ENCODE measurements at regions not wholly inside any gene's neighbourhood (a gene's known extent, or its start where the extent isn't known, plus 50 kb on each side); places are given as distances from the start of the nearest gene placed in this dataset.

DNA sequence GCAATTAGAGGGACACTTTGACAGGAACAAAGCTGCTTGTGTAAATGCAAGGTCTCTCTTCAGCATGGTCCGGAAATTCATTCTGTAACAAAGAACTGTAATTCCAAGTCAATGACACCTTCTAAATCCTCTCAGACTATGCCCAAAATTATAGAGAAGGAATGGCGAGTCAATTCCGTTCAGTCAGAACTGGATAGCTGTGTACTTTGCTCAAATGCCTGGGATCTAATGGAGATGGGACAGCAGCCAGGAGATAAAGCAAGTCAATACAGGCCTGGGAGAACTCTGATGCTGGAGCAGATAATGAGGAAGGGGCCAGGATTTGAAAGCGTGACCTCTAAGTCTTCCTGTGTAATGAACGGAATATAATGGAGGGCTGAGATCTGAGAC is 96.4 kb upstream of the SPRY4 start:
- H3K4me3 Mint-ChIP-seq = peak overlapping the region; percentile 5
- no peaks in the 10 kb centered on the region for H3K36me3 Mint-ChIP-seq (ENCODE audit: low read depth)
- ATAC-seq (ENCODE audit: low read depth) (no peak), DNase-seq (no peak)
- H3K4me1 Mint-ChIP-seq = peaks cover 46% of the 10 kb centered on the region
- peaks cover 3% of the 10 kb centered on the region for H3K27me3 Mint-ChIP-seq
- ChIA-PET POLR2A (no interaction called here), CTCF (no interaction called here)
- TF ChIP-seq, protein P1, sequence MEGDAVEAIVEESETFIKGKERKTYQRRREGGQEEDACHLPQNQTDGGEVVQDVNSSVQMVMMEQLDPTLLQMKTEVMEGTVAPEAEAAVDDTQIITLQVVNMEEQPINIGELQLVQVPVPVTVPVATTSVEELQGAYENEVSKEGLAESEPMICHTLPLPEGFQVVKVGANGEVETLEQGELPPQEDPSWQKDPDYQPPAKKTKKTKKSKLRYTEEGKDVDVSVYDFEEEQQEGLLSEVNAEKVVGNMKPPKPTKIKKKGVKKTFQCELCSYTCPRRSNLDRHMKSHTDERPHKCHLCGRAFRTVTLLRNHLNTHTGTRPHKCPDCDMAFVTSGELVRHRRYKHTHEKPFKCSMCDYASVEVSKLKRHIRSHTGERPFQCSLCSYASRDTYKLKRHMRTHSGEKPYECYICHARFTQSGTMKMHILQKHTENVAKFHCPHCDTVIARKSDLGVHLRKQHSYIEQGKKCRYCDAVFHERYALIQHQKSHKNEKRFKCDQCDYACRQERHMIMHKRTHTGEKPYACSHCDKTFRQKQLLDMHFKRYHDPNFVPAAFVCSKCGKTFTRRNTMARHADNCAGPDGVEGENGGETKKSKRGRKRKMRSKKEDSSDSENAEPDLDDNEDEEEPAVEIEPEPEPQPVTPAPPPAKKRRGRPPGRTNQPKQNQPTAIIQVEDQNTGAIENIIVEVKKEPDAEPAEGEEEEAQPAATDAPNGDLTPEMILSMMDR (IDR thresholded peaks at IDR 0.05) = no peak
- no peak overlapping the region for H3K27ac Mint-ChIP-seq
- H3K9me3 Mint-ChIP-seq = no peaks in the 10 kb centered on the region
- intact Hi-C loops (cut with micrococcal nuclease) = no loop called here

DNA sequence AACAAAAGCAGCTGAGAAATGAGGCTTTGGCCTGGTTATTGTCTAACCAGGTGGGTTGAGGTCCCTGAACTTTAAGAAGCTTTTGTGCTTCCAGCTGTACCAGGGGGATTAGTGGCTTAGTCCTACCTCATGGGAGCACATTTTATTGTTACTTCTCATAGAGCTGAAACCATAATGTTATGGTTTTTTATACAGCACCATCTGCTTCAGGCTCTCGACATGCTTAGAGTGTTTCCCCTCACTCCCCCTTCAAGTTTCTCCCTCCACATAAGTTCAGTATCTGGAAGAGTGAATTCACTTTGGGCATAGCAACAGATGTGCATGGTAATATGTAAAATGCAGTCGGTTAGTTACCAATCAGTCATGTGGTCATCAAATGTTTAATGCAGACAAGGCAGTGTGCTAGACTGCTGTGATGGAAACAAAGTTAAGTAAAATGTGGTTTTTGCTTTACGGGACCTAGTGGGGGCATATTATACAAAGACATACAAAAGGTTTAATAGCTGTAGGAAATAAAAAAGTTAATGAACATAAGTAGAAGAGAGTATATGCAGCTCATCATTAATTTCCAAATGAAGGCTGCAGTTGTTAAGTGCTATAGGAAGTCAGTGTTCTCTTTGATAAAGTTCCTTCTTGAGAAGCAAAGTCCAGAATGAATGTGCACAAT is 95.9 kb upstream of the SPRY4 start:
- no peaks in the 10 kb centered on the region for H3K9me3 Mint-ChIP-seq
- POLR2A ChIA-PET = interaction anchor here (0.6 to 1.6 kb wide), 5 partner anchors 12 to 149 kb away, joined by 3 to 10 read pairs (median 4); partner anchors contain the start of gene SPRY4
- peak overlapping the region; percentile 5 for H3K4me3 Mint-ChIP-seq
- peaks cover 43% of the 10 kb centered on the region for H3K4me1 Mint-ChIP-seq
- intact Hi-C loops (cut with micrococcal nuclease) = no loop called here
- no peaks in the 10 kb centered on the region for H3K36me3 Mint-ChIP-seq (ENCODE audit: low read depth)
- no peak overlapping the region for H3K27ac Mint-ChIP-seq
- ATAC-seq (ENCODE audit: low read depth) (no peak), DNase-seq (no peak)
- H3K27me3 Mint-ChIP-seq = peaks cover 3% of the 10 kb centered on the region
- TF ChIP-seq, protein P1 (IDR thresholded peaks at IDR 0.05) = no peak
- CTCF ChIA-PET = interaction anchor here (0.8 kb wide), 1 partner anchor 12 kb away, joined by 3 read pairs; no protein-coding TSS in a partner anchor

GRCh38 chr5:142412581-142412980 is 87.8 kb upstream of the SPRY4 start:
- H3K36me3 Mint-ChIP-seq (ENCODE audit: low read depth) = no peaks in the 10 kb centered on the region
- ChIA-PET CTCF (no interaction called here), POLR2A (no interaction called here)
- DNase-seq = no peak
- H3K4me3 Mint-ChIP-seq = no peak overlapping the region
- no peaks in the 10 kb centered on the region for H3K27me3 Mint-ChIP-seq
- no peaks in the 10 kb centered on the region for H3K9me3 Mint-ChIP-seq
- H3K4me1 Mint-ChIP-seq = peaks cover 4% of the 10 kb centered on the region
- TF ChIP-seq, protein P1 (IDR thresholded peaks at IDR 0.05) = no peak
- intact Hi-C loops (cut with micrococcal nuclease) = no loop called here
- no peak overlapping the region for H3K27ac Mint-ChIP-seq
- ATAC-seq (ENCODE audit: low read depth) = no peak

- DNase-seq (no peak), ATAC-seq (ENCODE audit: low read depth) (no peak)
- no peaks in the 10 kb centered on the region for H3K36me3 Mint-ChIP-seq (ENCODE audit: low read depth)
- TF ChIP-seq, protein P1 (IDR thresholded peaks at IDR 0.05) = no peak
- ChIA-PET POLR2A (no interaction called here), CTCF (no interaction called here)
- H3K27ac Mint-ChIP-seq = no peak overlapping the region
- intact Hi-C loops (cut with micrococcal nuclease) = no loop called here
- no peak overlapping the region for H3K4me3 Mint-ChIP-seq
- no peaks in the 10 kb centered on the region for H3K27me3 Mint-ChIP-seq
- H3K4me1 Mint-ChIP-seq = peaks cover 4% of the 10 kb centered on the region
- no peaks in the 10 kb centered on the region for H3K9me3 Mint-ChIP-seq
These were observed 87.0 kb upstream of the SPRY4 start for GRCh38 chr5:142411656-142412425.

DNA sequence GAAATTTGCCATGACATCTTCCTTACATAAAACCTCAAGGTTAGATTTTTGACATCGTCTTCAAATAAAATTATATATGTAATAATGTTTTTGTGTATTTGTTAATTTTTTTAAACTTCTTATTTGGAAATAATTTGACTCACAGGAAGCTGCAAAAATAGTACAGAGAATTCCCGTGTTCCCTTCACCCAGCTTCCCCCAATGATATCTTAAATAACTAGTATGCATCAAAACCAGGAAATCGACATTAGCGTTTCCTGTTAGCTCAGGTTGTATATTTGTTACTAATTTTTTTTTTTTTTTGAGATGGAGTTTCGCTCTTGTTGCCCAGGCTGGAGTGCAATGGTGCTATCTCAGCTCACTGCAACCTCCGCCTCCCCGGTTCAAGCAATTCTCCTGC is 86.3 kb upstream of the SPRY4 start:
- TF ChIP-seq, protein P1 (IDR thresholded peaks at IDR 0.05) = no peak
- intact Hi-C loops (cut with micrococcal nuclease) = no loop called here
- no peaks in the 10 kb centered on the region for H3K9me3 Mint-ChIP-seq
- ATAC-seq (ENCODE audit: low read depth) (no peak), DNase-seq (no peak)
- no peak overlapping the region for H3K27ac Mint-ChIP-seq
- H3K36me3 Mint-ChIP-seq (ENCODE audit: low read depth) = no peaks in the 10 kb centered on the region
- H3K27me3 Mint-ChIP-seq = peaks cover 2% of the 10 kb centered on the region
- peaks cover 4% of the 10 kb centered on the region for H3K4me1 Mint-ChIP-seq
- POLR2A ChIA-PET = interaction anchor here (0.6 kb wide), 1 partner anchor 747 kb away, joined by 3 read pairs; no protein-coding TSS in a partner anchor
- H3K4me3 Mint-ChIP-seq = no peak overlapping the region
- CTCF ChIA-PET = no interaction called here

Data from activated B cell treated with CpG ODN at 0.5 μM for 24 hours (primary cell).